ENCODE measurements at regions not wholly inside any gene's neighbourhood (a gene's known extent, or its start where the extent isn't known, plus 50 kb on each side); places are given as distances from the start of the nearest gene placed in this dataset.

GRCh38 chr5:85395526-85395925 is 1010.8 kb upstream of the EDIL3 start:
- ChIA-PET CTCF (no interaction called here), POLR2A (no interaction called here), SMC1A (ENCODE audit: uncharacterized antibody, unreplicated experiment) (interaction anchor here (0.9 kb wide), 1 partner anchor 41 kb away, joined by 3 read pairs; no protein-coding TSS in a partner anchor), RAD21 (ENCODE audit: unreplicated experiment) (no interaction called here)
- no peaks in the 10 kb centered on the region for H3K36me3 ChIP-seq (ENCODE audit: control insufficient read depth in 2 of 2, insufficient read depth in 2 of 2, low read length in 1 of 2)
- 0% methylated on average over 1 of the region's 1 CpG for WGBS (ENCODE audit: insufficient coverage, insufficient replicate concordance, low lambda C conversion rate, missing lambda C conversion rate)
- FAIRE-seq (no peak), DNase-seq (ENCODE audit: low read depth, low spot score) (no peak), ATAC-seq (no peak)
- no peak overlapping the region for H3K4me3 ChIP-seq
- no peak overlapping the region for H3K9ac ChIP-seq (ENCODE audit: control insufficient read depth, insufficient read depth, low read length)
- intact Hi-C loops (cut with micrococcal nuclease; ENCODE audit: unreplicated experiment) (no loop called here), in situ Hi-C loops (cut with MboI) (no loop called here)
- H4K20me1 ChIP-seq (ENCODE audit: control insufficient read depth, insufficient read depth), result no peaks in the 10 kb centered on the region
- H3K27me3 ChIP-seq (replicated peaks in 1 of 2; ENCODE audit: control insufficient read depth in 2 of 2, insufficient read depth in 2 of 2, low read length in 1 of 2), result no peaks in the 10 kb centered on the region
- no peak overlapping the region for H2AFZ ChIP-seq (ENCODE audit: control insufficient read depth, low read depth, low read length)
- H3K9me3 ChIP-seq (replicated peaks; ENCODE audit: control insufficient read depth, insufficient read depth, low read length), result no peaks in the 10 kb centered on the region
- no peaks in the 10 kb centered on the region for H3K79me2 ChIP-seq (ENCODE audit: control insufficient read depth, insufficient read depth, low read length)
- BruUV-seq (replicated peaks), result no TSS peak
- no peak overlapping the region for H3K4me2 ChIP-seq (ENCODE audit: control insufficient read depth, insufficient read depth)
- H3K4me1 ChIP-seq (ENCODE audit: control insufficient read depth, insufficient read depth, low read length), result no peaks in the 10 kb centered on the region
- H3K27ac ChIP-seq (ENCODE audit: control insufficient read depth, insufficient read depth), result no peak overlapping the region
- no peak for TF ChIP-seq E2F8 (IDR thresholded peaks at IDR 0.05; ENCODE audit: low read depth, partially characterized antibody)
- TF ChIP-seq SUPT20H (IDR thresholded peaks at IDR 0.05; ENCODE audit: borderline replicate concordance, control insufficient read depth, low read depth, low read length), result no peak
- TF ChIP-seq ZBTB4 (CRISPR knock-in tag; IDR thresholded peaks at IDR 0.05), result no peak
- no peak for TF ChIP-seq E4F1 (IDR thresholded peaks at IDR 0.05; ENCODE audit: borderline replicate concordance, partially characterized antibody)
- TF ChIP-seq HSF1 (IDR thresholded peaks at IDR 0.05; ENCODE audit: low read depth, low read length), result no peak
- no peak for TF ChIP-seq NRF1 (conservative IDR thresholded peaks at IDR 0.05; ENCODE audit: low read depth, low read length)
- no peak for TF ChIP-seq SMARCA5 (IDR thresholded peaks at IDR 0.05)
- no peak for TF ChIP-seq NFYA (IDR thresholded peaks at IDR 0.05; ENCODE audit: borderline replicate concordance, low read depth, low read length)
- no peak for TF ChIP-seq DPF2 (IDR thresholded peaks at IDR 0.05)
- TF ChIP-seq SMAD5 (IDR thresholded peaks at IDR 0.05; ENCODE audit: low read depth), result no peak
- no peak for TF ChIP-seq CBX5 (IDR thresholded peaks at IDR 0.05; ENCODE audit: low read depth)
- no peak for TF ChIP-seq IKZF2 (IDR thresholded peaks at IDR 0.05)
- TF ChIP-seq MXI1 (IDR thresholded peaks at IDR 0.05; ENCODE audit: low read depth, low read length), result no peak
- TF ChIP-seq ELK1 (IDR thresholded peaks at IDR 0.05; ENCODE audit: low read depth, low read length), result no peak
